ENCODE measurements at regions not wholly inside any gene's neighbourhood (a gene's known extent, or its start where the extent isn't known, plus 50 kb on each side); places are given as distances from the start of the nearest gene placed in this dataset.

- TF ChIP-seq SPI1 (IDR thresholded peaks at IDR 0.05; ENCODE audit: borderline replicate concordance, low read depth): no peak
- no peak for TF ChIP-seq POLR2AphosphoS5 (IDR thresholded peaks at IDR 0.05; ENCODE audit: low read depth)
- TF ChIP-seq GABPA (IDR thresholded peaks at IDR 0.05; ENCODE audit: low read depth): no peak
- TF ChIP-seq REST (IDR thresholded peaks at IDR 0.05; ENCODE audit: insufficient replicate concordance, low read depth): no peak
- no peak for TF ChIP-seq CTCF (IDR thresholded peaks at IDR 0.05; ENCODE audit: insufficient read depth, low read length)
- no peak for DNase-seq (ENCODE audit: low read depth in 1 of 2, low spot score in 1 of 2)
- H3K27ac ChIP-seq (replicated peaks): no peak overlapping the region
- no peak overlapping the region for H3K4me3 ChIP-seq (replicated peaks; ENCODE audit: insufficient read depth, low read length)
- no peaks in the 10 kb centered on the region for H3K27me3 ChIP-seq (ENCODE audit: insufficient read depth, poor library complexity, severe bottlenecking)
Measured at GRCh38 chr1:59026472-59026948, 242.7 kb upstream of the JUN start.

GRCh38 chr1:59027177-59027576 lies 243.3 kb upstream of the JUN start:
- TF ChIP-seq POLR2AphosphoS5 (IDR thresholded peaks at IDR 0.05; ENCODE audit: low read depth) (no peak), SPI1 (IDR thresholded peaks at IDR 0.05; ENCODE audit: borderline replicate concordance, low read depth) (no peak), GABPA (IDR thresholded peaks at IDR 0.05; ENCODE audit: low read depth) (no peak), REST (IDR thresholded peaks at IDR 0.05; ENCODE audit: insufficient replicate concordance, low read depth) (no peak), CTCF (IDR thresholded peaks at IDR 0.05; ENCODE audit: insufficient read depth, low read length) (no peak)
- no peak for DNase-seq (ENCODE audit: low read depth in 1 of 2, low spot score in 1 of 2)
- Histone ChIP-seq H3K4me3 (replicated peaks; ENCODE audit: insufficient read depth, low read length) (no peak overlapping the region), H3K27ac (replicated peaks) (no peak overlapping the region), H3K27me3 (ENCODE audit: insufficient read depth, poor library complexity, severe bottlenecking) (no peaks in the 10 kb centered on the region)

GRCh38 chr1:59028048-59028447 lies 244.2 kb upstream of the JUN start:
- TF ChIP-seq CTCF (IDR thresholded peaks at IDR 0.05; ENCODE audit: insufficient read depth, low read length) (no peak), GABPA (IDR thresholded peaks at IDR 0.05; ENCODE audit: low read depth) (no peak), REST (IDR thresholded peaks at IDR 0.05; ENCODE audit: insufficient replicate concordance, low read depth) (no peak)

More at GRCh38 chr1:59028048-59028447, 244.2 kb upstream of the JUN start:
- no peak overlapping the region for H3K27ac ChIP-seq (replicated peaks)
- DNase-seq (ENCODE audit: low read depth in 1 of 2, low spot score in 1 of 2): no peak
- no peaks in the 10 kb centered on the region for H3K27me3 ChIP-seq (ENCODE audit: insufficient read depth, poor library complexity, severe bottlenecking)
- no peak overlapping the region for H3K4me3 ChIP-seq (replicated peaks; ENCODE audit: insufficient read depth, low read length)

Data from HL-60 (cell line).